BJ (cell line): ENCODE measurements at regions not wholly inside any gene's neighbourhood (a gene's known extent, or its start where the extent isn't known, plus 50 kb on each side); places are given as distances from the start of the nearest gene placed in this dataset.
"Not testable (repeated sequence)": the region's sequence is repeated elsewhere in the genome, so short reads cannot be mapped to it uniquely, and the experiment has no call there.

ENCODE experiments used
- CTCF ChIA-PET: fragments of 350-600 bp; formaldehyde crosslinking; extraction: SDS; loops from one replicate; lab custom pipeline; 2021; ENCODE audit warnings: antibody characterized with exemption, inconsistent platforms; lab: Yijun Ruan, JAX
- POLR2A ChIA-PET: fragments of 300-600 bp; sonication (Branson Sonifier 250); formaldehyde crosslinking; extraction: SDS; loops from one replicate; lab custom pipeline; 2021; ENCODE audit warnings: antibody characterized with exemption; lab: Charles Lee
- DNase-seq: peaks from one replicate; pipeline ENCODE4 v3.0.0-alpha.2; 2011; ENCODE audit warnings: low read depth
- H3K27me3 ChIP-seq: 2 replicates; pipeline ENCODE4 v1.6.0; 2011; ENCODE audit warnings: low read length; ENCODE audit not compliant: control insufficient read depth, insufficient read depth
- H3K36me3 ChIP-seq: 2 replicates; pipeline ENCODE4 v1.5.1; 2011; ENCODE audit warnings: low read length; ENCODE audit not compliant: control insufficient read depth, insufficient read depth
- H3K4me3 ChIP-seq: 2 replicates; pipeline ENCODE4 v1.5.1; 2011; ENCODE audit warnings: low read depth, mild to moderate bottlenecking, control low read depth, low read length
- TF ChIP-seq, protein P1 (sequence below): IDR thresholded peaks from 2 replicates; pipeline ENCODE4 v1.5.1; 2011; ENCODE audit warnings: low read depth, mild to moderate bottlenecking, control low read depth, inconsistent platforms, low read length, moderate library complexity; ENCODE audit not compliant: insufficient read depth

GRCh38 chr12:30533558-30534265, 162.0 kb downstream of the IPO8 start:
- ChIA-PET POLR2A (no interaction called here), CTCF (no interaction called here)
- no peak for DNase-seq
- no peaks in the 10 kb centered on the region for H3K36me3 ChIP-seq
- TF ChIP-seq, protein P1, sequence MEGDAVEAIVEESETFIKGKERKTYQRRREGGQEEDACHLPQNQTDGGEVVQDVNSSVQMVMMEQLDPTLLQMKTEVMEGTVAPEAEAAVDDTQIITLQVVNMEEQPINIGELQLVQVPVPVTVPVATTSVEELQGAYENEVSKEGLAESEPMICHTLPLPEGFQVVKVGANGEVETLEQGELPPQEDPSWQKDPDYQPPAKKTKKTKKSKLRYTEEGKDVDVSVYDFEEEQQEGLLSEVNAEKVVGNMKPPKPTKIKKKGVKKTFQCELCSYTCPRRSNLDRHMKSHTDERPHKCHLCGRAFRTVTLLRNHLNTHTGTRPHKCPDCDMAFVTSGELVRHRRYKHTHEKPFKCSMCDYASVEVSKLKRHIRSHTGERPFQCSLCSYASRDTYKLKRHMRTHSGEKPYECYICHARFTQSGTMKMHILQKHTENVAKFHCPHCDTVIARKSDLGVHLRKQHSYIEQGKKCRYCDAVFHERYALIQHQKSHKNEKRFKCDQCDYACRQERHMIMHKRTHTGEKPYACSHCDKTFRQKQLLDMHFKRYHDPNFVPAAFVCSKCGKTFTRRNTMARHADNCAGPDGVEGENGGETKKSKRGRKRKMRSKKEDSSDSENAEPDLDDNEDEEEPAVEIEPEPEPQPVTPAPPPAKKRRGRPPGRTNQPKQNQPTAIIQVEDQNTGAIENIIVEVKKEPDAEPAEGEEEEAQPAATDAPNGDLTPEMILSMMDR, result no peak
- no peaks in the 10 kb centered on the region for H3K27me3 ChIP-seq
- H3K4me3 ChIP-seq, result no peak overlapping the region

- POLR2A ChIA-PET, result no interaction called here
Observed at GRCh38 chr12:30531731-30532678, 163.7 kb downstream of the IPO8 start.

DNA sequence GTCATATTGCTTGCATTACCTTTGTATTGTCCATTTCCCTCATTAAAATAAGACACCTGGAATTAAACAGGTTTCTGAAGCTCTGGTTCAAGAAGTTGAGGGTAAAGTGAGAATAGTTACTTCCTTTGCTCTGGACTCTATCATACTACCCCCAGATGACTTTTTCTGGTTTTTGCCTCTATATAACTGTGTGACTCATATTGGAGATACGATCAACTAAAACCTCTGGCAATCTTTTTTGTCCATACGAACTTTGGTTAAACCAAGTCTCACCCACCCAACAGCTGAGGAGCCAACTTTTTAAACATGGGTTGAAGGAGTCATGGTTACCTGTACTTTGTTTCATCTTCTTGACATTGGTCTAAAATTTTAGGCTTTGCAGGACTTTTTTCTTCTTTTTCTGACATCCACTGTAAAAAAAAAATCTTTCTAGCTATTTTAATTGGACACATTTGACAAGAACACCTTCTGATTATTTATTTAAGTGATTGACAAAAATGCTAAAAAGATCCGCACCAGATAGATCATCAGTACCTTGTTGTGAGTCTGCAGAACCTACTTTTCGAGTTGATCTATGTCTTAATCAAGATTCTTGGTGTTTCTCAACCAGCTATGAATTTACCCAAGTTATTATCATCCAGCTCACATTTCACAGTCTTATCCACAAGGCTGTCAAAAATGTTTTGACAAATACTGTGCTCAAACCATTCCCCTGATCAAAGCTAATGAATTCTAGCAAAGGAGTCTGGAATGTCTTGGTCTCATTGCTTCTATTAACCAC, 166.0 kb downstream of the IPO8 start:
- ChIA-PET POLR2A (no interaction called here), CTCF (no interaction called here)
- Histone ChIP-seq H3K36me3 (no peaks in the 10 kb centered on the region), H3K27me3 (no peaks in the 10 kb centered on the region), H3K4me3 (no peak overlapping the region)
- TF ChIP-seq, protein P1, result no peak
- DNase-seq, result no peak

More at GRCh38 chr12:30531731-30532678, 163.7 kb downstream of the IPO8 start:
- CTCF ChIA-PET, result no interaction called here
- no peak overlapping the region for H3K4me3 ChIP-seq
- no peaks in the 10 kb centered on the region for H3K27me3 ChIP-seq
- TF ChIP-seq, protein P1, result no peak
- no peaks in the 10 kb centered on the region for H3K36me3 ChIP-seq
- no peak for DNase-seq

- no peak for DNase-seq
- no peaks in the 10 kb centered on the region for H3K27me3 ChIP-seq
- H3K4me3 ChIP-seq, result no peak overlapping the region
- ChIA-PET CTCF (no interaction called here), POLR2A (no interaction called here)
- TF ChIP-seq, protein P1, result no peak
- no peaks in the 10 kb centered on the region for H3K36me3 ChIP-seq
Observed at GRCh38 chr12:30525171-30525570, 170.5 kb downstream of the IPO8 start.

- CTCF ChIA-PET, DNase-seq, H3K4me3 ChIP-seq, H3K36me3 ChIP-seq, H3K27me3 ChIP-seq, POLR2A ChIA-PET: not testable (repeated sequence)
Observed at GRCh38 chr12:30520285-30520684, 175.4 kb downstream of the IPO8 start.
